Psoas muscle (tissue), 7 donors: ENCODE measurements at regions not wholly inside any gene's neighbourhood (a gene's known extent, or its start where the extent isn't known, plus 50 kb on each side); places are given as distances from the start of the nearest gene placed in this dataset.

Experiments
- ATAC-seq, 4 donors: fragments of 200-7000 bp; cut with Tn5 transposase; one replicate each; pipeline ENCODE4 v1.9.1; 2020; ENCODE audit warnings: moderate library complexity in 3 of 4, mild to moderate bottlenecking in 2 of 4
- DNase-seq, 2 donors: peaks; one replicate each; pipeline ENCODE4 v3.0.0-alpha.2; 2020
- H3K27ac ChIP-seq: fragments of 200-600 bp; one replicate; pipeline ENCODE4 v1.8.0; 2022
- H3K27me3 ChIP-seq, 3 donors: fragments of 200-600 bp in 1 of 3; one replicate each; pipeline versions ENCODE4 v1.6.1 to v1.8.0; 2013 to 2022; ENCODE audit warnings: low read length in 2 of 3, mild to moderate bottlenecking in 2 of 3, moderate library complexity in 1 of 3; ENCODE audit not compliant: insufficient read depth in 3 of 3
- H3K36me3 ChIP-seq, 2 donors: fragments of 200-600 bp in 1 of 2; one replicate each; pipeline versions ENCODE4 v1.6.1 to v1.8.0; 2013 to 2022; ENCODE audit warnings: low read depth in 1 of 2, mild to moderate bottlenecking in 1 of 2, moderate library complexity in 1 of 2; ENCODE audit not compliant: insufficient read depth in 1 of 2
- H3K4me1 ChIP-seq: fragments of 200-600 bp; one replicate; pipeline ENCODE4 v1.8.0; 2022
- H3K4me3 ChIP-seq: fragments of 200-600 bp; one replicate; pipeline ENCODE4 v1.8.0; 2022; ENCODE audit warnings: mild to moderate bottlenecking
- H3K9me3 ChIP-seq: fragments of 200-600 bp; one replicate; pipeline ENCODE4 v1.8.0; 2022
- CTCF ChIP-seq: fragments of 200-600 bp; IDR thresholded peaks from one replicate; pipeline ENCODE4 v1.8.0; 2022; ENCODE audit warnings: antibody characterized with exemption
- WGBS, 3 donors: extraction: QIAGEN DNeasy Blood & Tissue Kit; methylation state at CpG; one replicate each; pipeline versions ENCODE4 v1.1.6 to v1.1.7; 2013; 5-methylcytosine and 5-hydroxymethylcytosine counted together
- intact Hi-C, 2 donors: fragments of 100-400 bp; cut with DNase I; formaldehyde crosslinking; loops; one replicate each; pipeline versions ENCODE4 v1.11.0 to v1.14.2; 2022
- donor health status: healthy with polysubstance abuse.
- donor health status: DM: no; HTN: no; CAD: no; lungs with moderate emphysema.
- donor health status: Bipolar disorder and iron deficiency.
- donor health status: healthy.
- donor health status: DM: yes; HTN: yes; CAD: no.
- donor health status: DM: no; HTN: no; CAD: no.
- donor health status: DM: yes; HTN: yes; CAD: no.

GRCh38 chr1:192916021-192916420 lies 107.2 kb downstream of the RGS2 start:
- 84 to 92% (median 89%) methylated on average over 1 of the region's 1 CpG for WGBS, 3 donors
- H3K9me3 ChIP-seq: no peaks in the 10 kb centered on the region
- DNase-seq (no peak), ATAC-seq (no peak)
- no peak for TF ChIP-seq CTCF
- no peaks in the 10 kb centered on the region for H3K36me3 ChIP-seq
- no peaks in the 10 kb centered on the region for H3K27me3 ChIP-seq
- H3K4me3 ChIP-seq: no peak overlapping the region
- no peaks in the 10 kb centered on the region for H3K4me1 ChIP-seq
- no peak overlapping the region for H3K27ac ChIP-seq
- intact Hi-C loops: no loop called here

GRCh38 chr1:192918259-192918658 lies 109.4 kb downstream of the RGS2 start:
- intact Hi-C loops: no loop called here

GRCh38 chr1:192920412-192920811 lies 111.6 kb downstream of the RGS2 start:
- H3K27me3 ChIP-seq: no peaks in the 10 kb centered on the region
- no peaks in the 10 kb centered on the region for H3K9me3 ChIP-seq
- H3K36me3 ChIP-seq: no peaks in the 10 kb centered on the region
- intact Hi-C loops: no loop called here
- H3K4me1 ChIP-seq: no peaks in the 10 kb centered on the region
- H3K27ac ChIP-seq: no peak overlapping the region
- TF ChIP-seq CTCF: no peak
- H3K4me3 ChIP-seq: no peak overlapping the region
- WGBS, 3 donors: 77 to 95% (median 94%) methylated on average over 3 of the region's 3 CpGs
- DNase-seq (no peak), ATAC-seq (no peak)

More at GRCh38 chr1:192918259-192918658, 109.4 kb downstream of the RGS2 start:
- no peak for ATAC-seq
- Histone ChIP-seq H3K27ac (no peak overlapping the region), H3K9me3 (no peaks in the 10 kb centered on the region), H3K36me3 (no peaks in the 10 kb centered on the region), H3K4me1 (no peaks in the 10 kb centered on the region), H3K27me3 (no peaks in the 10 kb centered on the region), H3K4me3 (no peak overlapping the region)
- 88 to 97% (median 95%) methylated on average over 1 of the region's 1 CpG for WGBS, 3 donors
- DNase-seq: no peak
- TF ChIP-seq CTCF: no peak

- no peaks in the 10 kb centered on the region for H3K4me1 ChIP-seq
- H3K27ac ChIP-seq: no peak overlapping the region
- 76 to 84% (median 83%) methylated on average over 4 of the region's 4 CpGs for WGBS, 3 donors
- no peak for TF ChIP-seq CTCF
- H3K4me3 ChIP-seq: no peak overlapping the region
- H3K9me3 ChIP-seq: no peaks in the 10 kb centered on the region
- DNase-seq (no peak), ATAC-seq (no peak)
- H3K36me3 ChIP-seq: no peaks in the 10 kb centered on the region
- intact Hi-C loops: no loop called here
- no peaks in the 10 kb centered on the region for H3K27me3 ChIP-seq
Measured at GRCh38 chr1:192925609-192926008, 116.8 kb downstream of the RGS2 start.

GRCh38 chr1:192926736-192927135 lies 117.9 kb downstream of the RGS2 start:
- Histone ChIP-seq H3K9me3 (no peaks in the 10 kb centered on the region), H3K4me1 (no peaks in the 10 kb centered on the region), H3K27ac (no peak overlapping the region), H3K36me3 (no peaks in the 10 kb centered on the region), H3K4me3 (no peak overlapping the region), H3K27me3 (no peaks in the 10 kb centered on the region)
- intact Hi-C loops: no loop called here
- DNase-seq (no peak), ATAC-seq (no peak)
- TF ChIP-seq CTCF: no peak
- WGBS, 3 donors: 93 to 96% (median 95%) methylated on average over 5 of the region's 5 CpGs
